WTC11 (cell line): ENCODE measurements at regions not wholly inside any gene's neighbourhood (a gene's known extent, or its start where the extent isn't known, plus 50 kb on each side); places are given as distances from the start of the nearest gene placed in this dataset.

ENCODE experiments used
- ATAC-seq: fragments of 200-7000 bp; cut with Tn5 transposase; 2 replicates; pipeline ENCODE4 v1.10.0; 2021; ENCODE audit warnings: mild to moderate bottlenecking, moderate library complexity
- CTCF ChIA-PET: fragments of 300-600 bp; sonication (Branson Sonifier 250); formaldehyde crosslinking; loops from one replicate; lab custom pipeline; 2021; ENCODE audit warnings: antibody characterized with exemption; lab: Charles Lee
- POLR2A ChIA-PET: fragments of 350-600 bp; sonication (Branson Sonifier 250); formaldehyde crosslinking; loops from one replicate; lab custom pipeline; 2021; ENCODE audit warnings: antibody characterized with exemption; lab: Charles Lee
- DNase-seq: peaks from one replicate; pipeline ENCODE4 v3.0.0; 2021; ENCODE audit warnings: low spot score
- H3K27ac Mint-ChIP-seq: 2 replicates; pipeline ENCODE4 v1.8.0; 2021; ENCODE audit warnings: mixed read lengths
- H3K27me3 Mint-ChIP-seq: 2 replicates; pipeline ENCODE4 v1.8.0; 2021; ENCODE audit warnings: low read depth, mild to moderate bottlenecking, moderate library complexity, mixed read lengths
- H3K36me3 Mint-ChIP-seq: 2 replicates; pipeline ENCODE4 v1.8.0; 2021; ENCODE audit warnings: mixed read lengths
- H3K4me1 Mint-ChIP-seq: 2 replicates; pipeline ENCODE4 v1.8.0; 2022; ENCODE audit warnings: mixed read lengths
- H3K4me3 Mint-ChIP-seq: 2 replicates; pipeline ENCODE4 v1.8.0; 2021; ENCODE audit warnings: mild to moderate bottlenecking, moderate library complexity, mixed read lengths
- H3K9me3 Mint-ChIP-seq: 2 replicates; pipeline ENCODE4 v1.8.0; 2021; ENCODE audit warnings: mixed read lengths
- CBFB ChIP-seq: sonication (generic); formaldehyde crosslinking; IDR thresholded peaks from 2 replicates; pipeline ENCODE4 v1.8.1; 2022; ENCODE audit warnings: mild to moderate bottlenecking, low read depth, missing genetic modification reagents
- CREB1 ChIP-seq: sonication (generic); formaldehyde crosslinking; IDR thresholded peaks from 2 replicates; pipeline ENCODE4 v1.8.0; 2023; ENCODE audit warnings: mild to moderate bottlenecking, missing genetic modification reagents
- ERG ChIP-seq: fragments of 250-450 bp; sonication (Bioruptor Pico); IDR thresholded peaks from 2 replicates; pipeline ENCODE4 v1.8.0; 2021; ENCODE audit warnings: mild to moderate bottlenecking
- FOXK1 ChIP-seq: sonication (generic); formaldehyde crosslinking; IDR thresholded peaks from 2 replicates; pipeline ENCODE4 v1.8.0; 2022; ENCODE audit warnings: mild to moderate bottlenecking, moderate library complexity, missing genetic modification reagents
- GTF2I ChIP-seq: fragments of 250-450 bp; sonication (Bioruptor Pico); conservative IDR thresholded peaks from 2 replicates; pipeline ENCODE4 v1.4.0; 2021; ENCODE audit warnings: mild to moderate bottlenecking
- MXD4 ChIP-seq: fragments of 250-450 bp; sonication (Bioruptor Pico); IDR thresholded peaks from 2 replicates; pipeline ENCODE4 v1.8.0; 2021; ENCODE audit warnings: mild to moderate bottlenecking, moderate library complexity, borderline replicate concordance
- PREB ChIP-seq: sonication (generic); formaldehyde crosslinking; IDR thresholded peaks from 2 replicates; pipeline ENCODE4 v1.8.1; 2022; ENCODE audit warnings: mild to moderate bottlenecking, missing genetic modification reagents, moderate library complexity, borderline replicate concordance
- PRRX2 ChIP-seq: fragments of 250-450 bp; sonication (Bioruptor Pico); IDR thresholded peaks from 2 replicates; pipeline ENCODE4 v1.8.0; 2021; ENCODE audit warnings: mild to moderate bottlenecking
- SMAD3 ChIP-seq: sonication (generic); formaldehyde crosslinking; IDR thresholded peaks from 2 replicates; pipeline ENCODE4 v1.8.0; 2022; ENCODE audit warnings: missing genetic modification reagents, mild to moderate bottlenecking, borderline replicate concordance
- ZBTB21 ChIP-seq: sonication (generic); formaldehyde crosslinking; IDR thresholded peaks from 2 replicates; pipeline ENCODE4 v1.8.1; 2023; ENCODE audit warnings: mild to moderate bottlenecking, missing genetic modification reagents, borderline replicate concordance
- ZBTB43 ChIP-seq: sonication (generic); formaldehyde crosslinking; IDR thresholded peaks from 2 replicates; pipeline ENCODE4 v1.8.1; 2023; ENCODE audit warnings: mild to moderate bottlenecking, missing genetic modification reagents
- ZNF121 ChIP-seq: sonication (generic); formaldehyde crosslinking; IDR thresholded peaks from 2 replicates; pipeline ENCODE4 v1.8.0; 2023; ENCODE audit warnings: missing genetic modification reagents
- ZNF138 ChIP-seq: sonication (generic); formaldehyde crosslinking; conservative IDR thresholded peaks from 2 replicates; pipeline ENCODE4 v1.8.1; 2022; ENCODE audit warnings: mild to moderate bottlenecking, moderate library complexity, missing genetic modification reagents
- ZNF219 ChIP-seq: sonication (generic); formaldehyde crosslinking; IDR thresholded peaks from 2 replicates; pipeline ENCODE4 v1.8.0; 2023; ENCODE audit warnings: missing genetic modification reagents, mild to moderate bottlenecking, borderline replicate concordance
- ZNF425 ChIP-seq: fragments of 250-450 bp; sonication (Bioruptor Pico); conservative IDR thresholded peaks from 2 replicates; pipeline ENCODE4 v1.9.0; 2021; ENCODE audit warnings: mild to moderate bottlenecking
- ZNF671 ChIP-seq: fragments of 250-450 bp; sonication (Bioruptor Pico); IDR thresholded peaks from 2 replicates; pipeline ENCODE4 v1.8.0; 2021; ENCODE audit warnings: mild to moderate bottlenecking
- TF ChIP-seq, protein P1 (sequence below): fragments of 250-450 bp; sonication (Bioruptor Pico); IDR thresholded peaks from 2 replicates; pipeline ENCODE4 v1.9.0; 2021; ENCODE audit warnings: mild to moderate bottlenecking
- TF ChIP-seq, protein P2 (sequence below): sonication (generic); formaldehyde crosslinking; IDR thresholded peaks from 2 replicates; pipeline ENCODE4 v1.8.1; 2023; ENCODE audit warnings: mild to moderate bottlenecking, moderate library complexity, missing genetic modification reagents
- TF ChIP-seq, protein P3 (sequence below): fragments of 250-450 bp; sonication (Bioruptor Pico); IDR thresholded peaks from 2 replicates; pipeline ENCODE4 v1.9.0; 2021; ENCODE audit warnings: moderate library complexity, mild to moderate bottlenecking, inconsistent platforms, borderline replicate concordance
- TF ChIP-seq, protein P4 (sequence below): sonication (generic); formaldehyde crosslinking; IDR thresholded peaks from 2 replicates; pipeline ENCODE4 v1.8.1; 2023; ENCODE audit warnings: mild to moderate bottlenecking, missing genetic modification reagents, moderate library complexity

DNA sequence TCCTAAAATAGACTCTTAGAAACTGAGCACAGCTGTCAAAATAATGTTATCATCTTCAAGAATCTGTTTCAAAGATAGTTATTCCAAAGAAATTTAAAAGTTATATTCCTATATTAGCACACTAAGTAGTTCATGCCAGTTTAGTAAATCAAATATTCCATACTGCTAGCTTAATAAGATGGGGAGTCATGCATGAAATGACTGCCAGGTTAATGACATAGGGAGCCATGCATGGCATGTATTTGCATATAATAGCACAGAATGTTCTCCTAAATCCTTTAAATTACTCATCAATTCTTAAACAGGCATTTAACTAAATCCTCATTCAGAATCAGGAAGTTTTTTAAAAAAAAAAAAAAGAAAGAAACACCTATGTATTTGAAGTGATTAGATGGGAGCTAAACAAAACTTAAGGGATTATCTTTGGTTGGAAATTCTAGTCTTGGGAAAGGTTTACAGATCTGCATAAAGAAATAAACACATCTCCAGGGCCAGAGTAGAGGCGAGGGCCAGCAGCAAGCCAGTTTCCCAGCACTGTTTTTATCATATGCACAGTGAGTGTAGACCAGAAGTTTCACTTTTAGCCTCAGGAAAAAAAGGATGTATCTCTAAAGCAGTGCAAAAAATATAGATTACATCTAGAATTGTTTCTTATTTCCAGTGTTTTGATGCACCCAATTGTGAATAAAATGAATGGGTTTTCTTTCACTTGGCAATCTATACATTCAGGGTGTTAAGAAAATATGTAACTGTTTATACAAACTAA, 366.4 kb upstream of the AGTR1 start (continued):
- TF ChIP-seq, protein P1, sequence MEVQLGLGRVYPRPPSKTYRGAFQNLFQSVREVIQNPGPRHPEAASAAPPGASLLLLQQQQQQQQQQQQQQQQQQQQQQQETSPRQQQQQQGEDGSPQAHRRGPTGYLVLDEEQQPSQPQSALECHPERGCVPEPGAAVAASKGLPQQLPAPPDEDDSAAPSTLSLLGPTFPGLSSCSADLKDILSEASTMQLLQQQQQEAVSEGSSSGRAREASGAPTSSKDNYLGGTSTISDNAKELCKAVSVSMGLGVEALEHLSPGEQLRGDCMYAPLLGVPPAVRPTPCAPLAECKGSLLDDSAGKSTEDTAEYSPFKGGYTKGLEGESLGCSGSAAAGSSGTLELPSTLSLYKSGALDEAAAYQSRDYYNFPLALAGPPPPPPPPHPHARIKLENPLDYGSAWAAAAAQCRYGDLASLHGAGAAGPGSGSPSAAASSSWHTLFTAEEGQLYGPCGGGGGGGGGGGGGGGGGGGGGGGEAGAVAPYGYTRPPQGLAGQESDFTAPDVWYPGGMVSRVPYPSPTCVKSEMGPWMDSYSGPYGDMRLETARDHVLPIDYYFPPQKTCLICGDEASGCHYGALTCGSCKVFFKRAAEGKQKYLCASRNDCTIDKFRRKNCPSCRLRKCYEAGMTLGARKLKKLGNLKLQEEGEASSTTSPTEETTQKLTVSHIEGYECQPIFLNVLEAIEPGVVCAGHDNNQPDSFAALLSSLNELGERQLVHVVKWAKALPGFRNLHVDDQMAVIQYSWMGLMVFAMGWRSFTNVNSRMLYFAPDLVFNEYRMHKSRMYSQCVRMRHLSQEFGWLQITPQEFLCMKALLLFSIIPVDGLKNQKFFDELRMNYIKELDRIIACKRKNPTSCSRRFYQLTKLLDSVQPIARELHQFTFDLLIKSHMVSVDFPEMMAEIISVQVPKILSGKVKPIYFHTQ (CRISPR knock-in tag), result no peak
- TF ChIP-seq GTF2I (CRISPR knock-in tag) (no peak), ZNF219 (CRISPR knock-in tag) (no peak), ZNF121 (CRISPR knock-in tag) (no peak), SMAD3 (no peak), CREB1 (CRISPR knock-in tag) (no peak), ZNF138 (CRISPR knock-in tag) (no peak), FOXK1 (CRISPR knock-in tag) (no peak)
- TF ChIP-seq, protein P2, sequence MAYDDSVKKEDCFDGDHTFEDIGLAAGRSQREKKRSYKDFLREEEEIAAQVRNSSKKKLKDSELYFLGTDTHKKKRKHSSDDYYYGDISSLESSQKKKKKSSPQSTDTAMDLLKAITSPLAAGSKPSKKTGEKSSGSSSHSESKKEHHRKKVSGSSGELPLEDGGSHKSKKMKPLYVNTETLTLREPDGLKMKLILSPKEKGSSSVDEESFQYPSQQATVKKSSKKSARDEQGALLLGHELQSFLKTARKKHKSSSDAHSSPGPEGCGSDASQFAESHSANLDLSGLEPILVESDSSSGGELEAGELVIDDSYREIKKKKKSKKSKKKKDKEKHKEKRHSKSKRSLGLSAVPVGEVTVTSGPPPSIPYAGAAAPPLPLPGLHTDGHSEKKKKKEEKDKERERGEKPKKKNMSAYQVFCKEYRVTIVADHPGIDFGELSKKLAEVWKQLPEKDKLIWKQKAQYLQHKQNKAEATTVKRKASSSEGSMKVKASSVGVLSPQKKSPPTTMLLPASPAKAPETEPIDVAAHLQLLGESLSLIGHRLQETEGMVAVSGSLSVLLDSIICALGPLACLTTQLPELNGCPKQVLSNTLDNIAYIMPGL, result no peak

- Mint-ChIP-seq H3K9me3 (peaks cover 8% of the 10 kb centered on the region), H3K4me3 (no peak overlapping the region), H3K27me3 (no peaks in the 10 kb centered on the region), H3K36me3 (no peaks in the 10 kb centered on the region), H3K4me1 (peaks cover 25% of the 10 kb centered on the region), H3K27ac (no peak overlapping the region)
- ATAC-seq, result no peak
- CTCF ChIA-PET, result no interaction called here
- no peak for TF ChIP-seq ZNF121 (CRISPR knock-in tag)
- no peak for TF ChIP-seq PREB (CRISPR knock-in tag)
- no peak for TF ChIP-seq ERG (CRISPR knock-in tag)
- no peak for TF ChIP-seq ZBTB21
- no peak for DNase-seq
- POLR2A ChIA-PET, result no interaction called here
Observed at GRCh38 chr3:148332509-148332908, 365.2 kb upstream of the AGTR1 start.

GRCh38 chr3:148333091-148333490, 364.6 kb upstream of the AGTR1 start:
- ATAC-seq, result peak; percentile 34; the same call in 1 of the 2 replicates
- no peaks in the 10 kb centered on the region for H3K36me3 Mint-ChIP-seq
- peaks cover 25% of the 10 kb centered on the region for H3K4me1 Mint-ChIP-seq
- H3K27me3 Mint-ChIP-seq, result no peaks in the 10 kb centered on the region
- POLR2A ChIA-PET, result no interaction called here
- CTCF ChIA-PET, result no interaction called here
- no peak overlapping the region for H3K4me3 Mint-ChIP-seq
- no peak for DNase-seq
- no peak overlapping the region for H3K27ac Mint-ChIP-seq
- H3K9me3 Mint-ChIP-seq, result peaks cover 13% of the 10 kb centered on the region
- TF ChIP-seq, protein P3, sequence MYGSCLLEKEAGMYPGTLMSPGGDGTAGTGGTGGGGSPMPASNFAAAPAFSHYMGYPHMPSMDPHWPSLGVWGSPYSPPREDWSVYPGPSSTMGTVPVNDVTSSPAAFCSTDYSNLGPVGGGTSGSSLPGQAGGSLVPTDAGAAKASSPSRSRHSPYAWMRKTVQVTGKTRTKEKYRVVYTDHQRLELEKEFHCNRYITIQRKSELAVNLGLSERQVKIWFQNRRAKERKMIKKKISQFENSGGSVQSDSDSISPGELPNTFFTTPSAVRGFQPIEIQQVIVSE (CRISPR knock-in tag), result no peak
- TF ChIP-seq PRRX2 (CRISPR knock-in tag), result no peak
- TF ChIP-seq MXD4, result no peak
- TF ChIP-seq ZNF425 (CRISPR knock-in tag), result no peak
- TF ChIP-seq ZBTB43 (CRISPR knock-in tag), result no peak
- no peak for TF ChIP-seq ZNF671 (CRISPR knock-in tag)
- TF ChIP-seq CBFB (CRISPR knock-in tag), result no peak
- TF ChIP-seq, protein P4, sequence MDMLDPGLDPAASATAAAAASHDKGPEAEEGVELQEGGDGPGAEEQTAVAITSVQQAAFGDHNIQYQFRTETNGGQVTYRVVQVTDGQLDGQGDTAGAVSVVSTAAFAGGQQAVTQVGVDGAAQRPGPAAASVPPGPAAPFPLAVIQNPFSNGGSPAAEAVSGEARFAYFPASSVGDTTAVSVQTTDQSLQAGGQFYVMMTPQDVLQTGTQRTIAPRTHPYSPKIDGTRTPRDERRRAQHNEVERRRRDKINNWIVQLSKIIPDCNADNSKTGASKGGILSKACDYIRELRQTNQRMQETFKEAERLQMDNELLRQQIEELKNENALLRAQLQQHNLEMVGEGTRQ (CRISPR knock-in tag), result no peak
